K562 (cell line): ENCODE measurements at regions not wholly inside any gene's neighbourhood (a gene's known extent, or its start where the extent isn't known, plus 50 kb on each side); places are given as distances from the start of the nearest gene placed in this dataset.

Experiments
- ATAC-seq: fragments of 200-7000 bp; cut with Tn5 transposase; 3 replicates; pipeline ENCODE4 v1.9.1; 2020; ENCODE audit warnings: moderate library complexity
- BruUV-seq: library from RNA; stranded (reverse); fragments of 400-500 nt; replicated peaks from 2 replicates; lab custom pipeline; 2021; lab: Mats Ljungman, UMichigan
- CTCF ChIA-PET: fragments of 300-600 bp; formaldehyde crosslinking; extraction: SDS; loops from one replicate; lab custom pipeline; 2021; ENCODE audit warnings: low intra/inter-chr PET ratio; lab: Yijun Ruan, JAX
- POLR2A ChIA-PET: fragments of 300-600, 350-650 bp; sonication (Branson Sonifier 250); formaldehyde crosslinking; extraction: SDS; loops from one replicate; lab custom pipeline; 2021; ENCODE audit warnings: antibody characterized with exemption, inconsistent platforms; lab: Yijun Ruan, JAX
- DNase-seq, 4 experiments: peaks; one replicate each; pipeline versions ENCODE4 v3.0.0 to v3.0.0-alpha.2; 2011 to 2018; ENCODE audit warnings: low spot score in 3 of 4, mixed read lengths in 3 of 4; ENCODE audit errors: extremely low read depth in 1 of 4
- FAIRE-seq: peaks from 2 replicates; lab custom pipeline; 2011; peaks lifted over from hg19 to GRCh38; lab: Jason Lieb, UNC
- H2AFZ ChIP-seq: 2 replicates; pipeline ENCODE4 v1.6.0; 2011; ENCODE audit warnings: low read depth, low read length, control low read depth, inconsistent platforms
- H3K27ac ChIP-seq: fragments of 200-600 bp; 3 replicates; pipeline ENCODE4 v1.8.0; 2011; ENCODE audit warnings: low read depth, mild to moderate bottlenecking, control low read depth, inconsistent platforms, low read length, moderate library complexity, mixed read lengths; ENCODE audit errors: extremely low read depth
- H3K27me3 ChIP-seq, 2 experiments: fragments of 300-600 bp in 1 of 2; 2 replicates in 1 of 2; 3 replicates in 1 of 2; pipeline versions ENCODE4 v1.6.0 to v1.8.0; 2011; ENCODE audit warnings: inconsistent platforms in 2 of 2, low read length in 2 of 2, mild to moderate bottlenecking in 1 of 2, mixed read lengths in 1 of 2, moderate library complexity in 1 of 2; ENCODE audit not compliant: control insufficient read depth in 2 of 2, insufficient read depth in 2 of 2
- H3K36me3 ChIP-seq: fragments of 300-600 bp; 3 replicates; pipeline ENCODE4 v1.8.0; 2011; ENCODE audit warnings: mild to moderate bottlenecking, low read length, inconsistent platforms; ENCODE audit not compliant: control insufficient read depth, insufficient read depth
- H3K4me1 ChIP-seq, 2 experiments: fragments of 200-600 bp in 1 of 2; replicated peaks in 1 of 2; 2 replicates in 1 of 2; 3 replicates in 1 of 2; pipeline versions ENCODE4 v1.5.1 to v1.8.0; 2011; ENCODE audit warnings: inconsistent platforms in 2 of 2, low read length in 2 of 2, mild to moderate bottlenecking in 1 of 2, mixed read lengths in 1 of 2, moderate library complexity in 1 of 2; ENCODE audit not compliant: control insufficient read depth in 2 of 2, insufficient read depth in 2 of 2
- H3K4me2 ChIP-seq: 2 replicates; pipeline ENCODE4 v1.6.1; 2011; ENCODE audit warnings: low read length, control low read depth, inconsistent platforms, mixed read lengths; ENCODE audit not compliant: insufficient read depth
- H3K4me3 ChIP-seq: fragments of 200-600 bp; sonication (generic), shearing (Covaris generic); 2 replicates; pipeline ENCODE4 v1.5.1; 2016; ENCODE audit warnings: control low read depth, inconsistent platforms
- H3K79me2 ChIP-seq: fragments of 200-600 bp; 3 replicates; pipeline ENCODE4 v1.8.0; 2011; ENCODE audit warnings: low read length, inconsistent platforms; ENCODE audit not compliant: control insufficient read depth, insufficient read depth
- H3K9ac ChIP-seq, 2 experiments: 2 replicates each; pipeline versions ENCODE4 v1.6.0 to v1.6.1; 2011; ENCODE audit warnings: low read depth in 2 of 2, low read length in 2 of 2, control low read depth in 1 of 2, inconsistent platforms in 1 of 2, mild to moderate bottlenecking in 1 of 2, mixed read lengths in 1 of 2; ENCODE audit not compliant: insufficient read depth in 1 of 2
- H3K9me1 ChIP-seq: one replicate; pipeline ENCODE4 v1.6.0; 2011; ENCODE audit warnings: inconsistent platforms, mild to moderate bottlenecking, low read length, moderate library complexity; ENCODE audit not compliant: control insufficient read depth, insufficient read depth
- H3K9me3 ChIP-seq: replicated peaks from 2 replicates; pipeline ENCODE4 v1.5.1; 2011; ENCODE audit warnings: low read depth, low read length, inconsistent platforms; ENCODE audit not compliant: control insufficient read depth, insufficient read depth
- H4K20me1 ChIP-seq: replicated peaks from 2 replicates; pipeline ENCODE4 v1.6.1; 2011; ENCODE audit warnings: low read length, inconsistent platforms, mixed read lengths; ENCODE audit not compliant: control insufficient read depth, insufficient read depth
- CGGBP1 ChIP-seq: fragments of 250-450 bp; sonication (Bioruptor Pico); IDR thresholded peaks from 2 replicates; pipeline ENCODE4 v1.9.0; 2021; ENCODE audit warnings: mild to moderate bottlenecking
- CXXC5 ChIP-seq: fragments of 250-450 bp; sonication (Bioruptor Pico); IDR thresholded peaks from 2 replicates; pipeline ENCODE4 v1.8.0; 2022; ENCODE audit warnings: inconsistent platforms, mild to moderate bottlenecking, moderate library complexity
- E2F1 ChIP-seq: sonication (generic); formaldehyde crosslinking; IDR thresholded peaks from 2 replicates; pipeline ENCODE4 v1.8.1; 2023; ENCODE audit warnings: mild to moderate bottlenecking, missing genetic modification reagents, moderate library complexity
- E2F3 ChIP-seq: fragments of 250-450 bp; sonication (Bioruptor Pico); IDR thresholded peaks from 2 replicates; pipeline ENCODE4 v1.4.0; 2020; ENCODE audit warnings: mild to moderate bottlenecking
- GATAD2B ChIP-seq: fragments of 450-650 bp; IDR thresholded peaks from 2 replicates; pipeline ENCODE4 v1.6.1; 2017; ENCODE audit warnings: mild to moderate bottlenecking, borderline replicate concordance
- HNRNPUL1 ChIP-seq: fragments of 200-400 bp; formaldehyde crosslinking; IDR thresholded peaks from 2 replicates; pipeline ENCODE4 v1.6.1; 2017; ENCODE audit warnings: low read length
- LCOR ChIP-seq: sonication (generic); formaldehyde crosslinking; IDR thresholded peaks from 2 replicates; pipeline ENCODE4 v1.8.0; 2022; ENCODE audit warnings: mild to moderate bottlenecking, missing genetic modification reagents
- PHF20 ChIP-seq: fragments of 450-650 bp; IDR thresholded peaks from 2 replicates; pipeline ENCODE4 v1.6.1; 2018; ENCODE audit not compliant: partially characterized antibody
- RBM14 ChIP-seq: fragments of 200-400 bp; formaldehyde crosslinking; IDR thresholded peaks from 2 replicates; pipeline ENCODE4 v1.6.1; 2018; ENCODE audit warnings: low read depth, mild to moderate bottlenecking, low read length, moderate library complexity, borderline replicate concordance; ENCODE audit not compliant: insufficient read depth
- RBM25 ChIP-seq: fragments of 200-400 bp; formaldehyde crosslinking; IDR thresholded peaks from 2 replicates; pipeline ENCODE4 v1.6.1; 2018; ENCODE audit warnings: low read length, low read depth, moderate library complexity; ENCODE audit not compliant: severe bottlenecking
- SMAD1 ChIP-seq: fragments of 150-350 bp; IDR thresholded peaks from 2 replicates; pipeline ENCODE4 v1.6.1; 2014; ENCODE audit warnings: low read length, low read depth; ENCODE audit not compliant: partially characterized antibody
- SMARCC2 ChIP-seq: fragments of 450-650 bp; IDR thresholded peaks from 2 replicates; pipeline ENCODE4 v1.6.1; 2017; ENCODE audit warnings: antibody characterized with exemption, moderate library complexity, mild to moderate bottlenecking, low read depth
- TAF1 ChIP-seq: IDR thresholded peaks from 2 replicates; pipeline ENCODE4 v1.6.1; 2011; ENCODE audit warnings: mild to moderate bottlenecking, low read length, moderate library complexity; ENCODE audit not compliant: insufficient read depth, control insufficient read depth, severe bottlenecking; ENCODE audit errors: extremely low read depth
- YY1 ChIP-seq, 3 experiments: IDR thresholded peaks; 2 replicates each; pipeline ENCODE4 v1.6.1; 2011; ENCODE audit warnings: low read length in 2 of 3, mild to moderate bottlenecking in 2 of 3, moderate library complexity in 2 of 3, borderline replicate concordance in 1 of 3, control low read depth in 1 of 3, low read depth in 1 of 3; ENCODE audit not compliant: insufficient read depth in 3 of 3, insufficient replicate concordance in 2 of 3, control insufficient read depth in 1 of 3, insufficient read length in 1 of 3; ENCODE audit errors: extremely low read depth in 1 of 3
- ZBED1 ChIP-seq: IDR thresholded peaks from 2 replicates; pipeline ENCODE4 v1.6.1; 2014
- ZFX ChIP-seq: sonication (generic); formaldehyde crosslinking; IDR thresholded peaks from 2 replicates; pipeline ENCODE4 v1.8.0; 2022; ENCODE audit warnings: mild to moderate bottlenecking, missing genetic modification reagents, moderate library complexity
- ZNF253 ChIP-seq: fragments of 250-450 bp; sonication (Bioruptor Pico); conservative IDR thresholded peaks from 2 replicates; pipeline ENCODE4 v1.6.1; 2021; ENCODE audit warnings: mild to moderate bottlenecking
- ZNF764 ChIP-seq: fragments of 250-450 bp; sonication (Bioruptor Pico); IDR thresholded peaks from 2 replicates; pipeline ENCODE4 v1.4.0; 2020; ENCODE audit warnings: low read depth, mild to moderate bottlenecking, moderate library complexity
- ZNF778 ChIP-seq: fragments of 450-650 bp; formaldehyde crosslinking; IDR thresholded peaks from 2 replicates; pipeline ENCODE4 v1.4.0; 2020; ENCODE audit warnings: mild to moderate bottlenecking, moderate library complexity
- WGBS: fragments of 100-300 bp; shearing (Covaris generic); methylation state at CpG from one replicate; pipeline ENCODE4 v1.1.6; 2016; ENCODE audit warnings: low coverage, mixed read lengths; ENCODE audit not compliant: insufficient coverage; ENCODE audit errors: missing lambda C conversion rate; 5-methylcytosine and 5-hydroxymethylcytosine counted together
- in situ Hi-C: fragments of 300-500 bp; cut with MboI; formaldehyde crosslinking; loops from 4 replicates; pipeline ENCODE4 v1.15.0; 2018; ENCODE audit warnings: inconsistent platforms, mixed read lengths
- intact Hi-C: fragments of 100-400 bp; cut with micrococcal nuclease; formaldehyde crosslinking; loops from 2 replicates; pipeline ENCODE4 v1.14.2; 2022

- Histone ChIP-seq H3K27ac (no peak overlapping the region), H3K9me1 (no peaks in the 10 kb centered on the region), H3K4me1 (no peaks in the 10 kb centered on the region), H3K4me2 (no peak overlapping the region), H3K4me3 (no peak overlapping the region), H3K27me3 (peaks cover 0 to 9% of the 10 kb centered on the region in 2 experiments; a peak in 2 of 5 replicates), H3K79me2 (no peaks in the 10 kb centered on the region), H3K9me3 (no peaks in the 10 kb centered on the region), H3K9ac (no peak overlapping the region), H2AFZ (no peak overlapping the region), H3K36me3 (no peaks in the 10 kb centered on the region), H4K20me1 (no peaks in the 10 kb centered on the region)
- WGBS: 2% methylated on average over 7 of the region's 8 CpGs
- in situ Hi-C loops (no loop called here), intact Hi-C loops (no loop called here)
- CTCF ChIA-PET: no interaction called here
- POLR2A ChIA-PET: no interaction called here
- no TSS peak for BruUV-seq
- no peak for TF ChIP-seq E2F1 (CRISPR knock-in tag)
- TF ChIP-seq HNRNPUL1: no peak
- TF ChIP-seq ZNF253 (CRISPR knock-in tag): no peak
- TF ChIP-seq ZNF764: no peak
- TF ChIP-seq PHF20: no peak
- TF ChIP-seq LCOR: no peak
- TF ChIP-seq SMARCC2: no peak
- TF ChIP-seq CXXC5 (CRISPR knock-in tag): no peak
- TF ChIP-seq ZBED1: no peak
- TF ChIP-seq RBM25: no peak
- no peak for TF ChIP-seq GATAD2B
- no peak for TF ChIP-seq SMAD1
- TF ChIP-seq TAF1: no peak
- TF ChIP-seq ZFX (CRISPR knock-in tag): no peak
- no peak for TF ChIP-seq CGGBP1 (CRISPR knock-in tag)
- TF ChIP-seq YY1 (IDR thresholded peaks at IDR 0.05; ENCODE audit: borderline replicate concordance in 1 of 3, control insufficient read depth in 1 of 3, extremely low read depth in 1 of 3, insufficient read depth in 3 of 3, insufficient read length in 1 of 3, insufficient replicate concordance in 2 of 3, low read depth in 1 of 3, low read length in 2 of 3): no peak
- no peak for TF ChIP-seq RBM14
- TF ChIP-seq E2F3 (CRISPR knock-in tag): no peak
- TF ChIP-seq ZNF778 (CRISPR knock-in tag): no peak
- no peak for FAIRE-seq
- ATAC-seq: no peak
- DNase-seq: no peak
Measured at GRCh38 chr2:234607691-234608090, 110.8 kb upstream of the ARL4C start.
